NOMO-1 treated with dmso at 0.1 percent for 144 hours (cell line): ENCODE measurements at regions not wholly inside any gene's neighbourhood (a gene's known extent, or its start where the extent isn't known, plus 50 kb on each side); places are given as distances from the start of the nearest gene placed in this dataset.

Source experiments
- DNase-seq: peaks from one replicate; lab custom pipeline; 2025; ENCODE audit not compliant: unreplicated experiment; lab: John Stamatoyannopoulos, UW

DNA sequence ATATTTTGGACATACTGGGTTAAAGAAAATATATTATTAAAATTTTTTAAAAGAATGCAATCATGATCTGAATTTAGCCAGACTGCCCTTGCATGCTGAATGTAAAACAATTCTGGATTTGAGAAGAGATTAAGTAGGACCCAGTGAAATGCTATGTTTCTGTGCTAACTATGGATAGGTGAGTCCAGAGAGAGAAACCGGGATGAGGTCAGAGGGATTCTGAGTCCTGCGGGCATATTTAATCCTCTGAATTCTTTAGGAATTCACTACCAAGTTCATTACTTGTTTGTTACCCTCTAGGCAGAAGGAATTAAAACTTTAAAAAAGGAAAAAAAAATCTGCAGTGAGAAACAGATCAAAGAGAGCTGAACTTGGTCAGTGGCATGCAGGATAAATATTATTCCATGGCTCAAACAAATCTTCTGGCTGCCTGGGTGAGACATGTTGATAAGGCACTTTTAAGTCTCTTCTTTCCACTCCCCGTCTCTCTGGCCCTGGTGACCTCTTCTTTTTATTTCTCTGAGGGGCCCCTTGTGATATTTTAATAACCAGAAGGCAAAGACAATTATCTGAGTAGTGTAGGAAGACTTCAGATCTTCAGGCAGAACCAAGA, 50.2 kb upstream of the LYZL1 start:
- no peak for DNase-seq
